ENCODE measurements at regions not wholly inside any gene's neighbourhood (a gene's known extent, or its start where the extent isn't known, plus 50 kb on each side); places are given as distances from the start of the nearest gene placed in this dataset.

DNA sequence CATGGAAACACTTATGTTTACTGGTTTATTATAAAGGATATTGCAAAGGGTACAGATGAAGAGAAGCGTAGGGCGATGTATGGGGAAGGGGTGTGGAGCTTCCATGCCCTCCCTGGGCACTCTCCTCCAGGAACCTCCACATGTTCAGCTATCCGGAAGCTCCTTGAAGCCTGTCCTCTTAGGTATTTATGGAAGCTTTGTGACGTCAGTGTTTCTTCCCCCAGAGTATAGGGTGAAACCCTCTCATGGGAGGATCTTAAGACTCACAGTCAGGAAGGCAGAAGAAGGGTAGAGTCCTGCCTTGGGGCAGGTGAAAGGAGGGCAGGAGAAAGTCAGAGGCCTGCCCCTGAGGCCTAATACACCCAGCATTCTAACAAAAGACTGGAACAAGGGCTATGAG lies 61.3 kb upstream of the CREB1 start:
- H3K36me3 ChIP-seq (ENCODE audit: control insufficient read depth, insufficient read depth, low read length) = no peaks in the 10 kb centered on the region
- no peak overlapping the region for H4K5ac ChIP-seq (ENCODE audit: low read depth, low read length)
- POLR2A ChIA-PET (ENCODE audit: unreplicated experiment) = no interaction called here
- no peak overlapping the region; the same call in 1 of the 2 replicates for H4K91ac ChIP-seq (ENCODE audit: insufficient read depth, low read depth, low read length)
- 0 out of 4 replicates have a peak overlapping the region, but pooled peaks of 1 of the 2 experiments have one; percentile 69 for H4K8ac ChIP-seq (ENCODE audit: low read depth in 2 of 2, low read length in 2 of 2)
- H3K18ac ChIP-seq (ENCODE audit: low read depth, low read length) = peak overlapping the region; percentile 30; the same call in 1 of the 2 replicates
- H3K9me3 ChIP-seq (ENCODE audit: control insufficient read depth, insufficient read depth, low read length) = no peaks in the 10 kb centered on the region
- peaks cover 6% of the 10 kb centered on the region; the same call in 1 of the 2 replicates for H3K9me1 ChIP-seq (ENCODE audit: insufficient read depth, low read length)
- no peak overlapping the region for H2AK9ac ChIP-seq (replicated peaks; ENCODE audit: low read depth, low read length, poor library complexity)
- H2BK120ac ChIP-seq (ENCODE audit: low read depth, low read length) = peak overlapping the region; percentile 78; the same call in 1 of the 2 replicates
- no peak overlapping the region for H3K56ac ChIP-seq (ENCODE audit: extremely low read depth, insufficient read depth, low read length)
- no peak for TF ChIP-seq MAFK (IDR thresholded peaks at IDR 0.05; ENCODE audit: low read depth, low read length)
- no peak for TF ChIP-seq POLR2A (IDR thresholded peaks at IDR 0.05; ENCODE audit: low read depth, low read length)
- TF ChIP-seq RAD21 (IDR thresholded peaks at IDR 0.05; ENCODE audit: low read length) = no peak
- TF ChIP-seq MAZ (IDR thresholded peaks at IDR 0.05; ENCODE audit: borderline replicate concordance, low read depth, low read length) = no peak
- TF ChIP-seq, protein P1, sequence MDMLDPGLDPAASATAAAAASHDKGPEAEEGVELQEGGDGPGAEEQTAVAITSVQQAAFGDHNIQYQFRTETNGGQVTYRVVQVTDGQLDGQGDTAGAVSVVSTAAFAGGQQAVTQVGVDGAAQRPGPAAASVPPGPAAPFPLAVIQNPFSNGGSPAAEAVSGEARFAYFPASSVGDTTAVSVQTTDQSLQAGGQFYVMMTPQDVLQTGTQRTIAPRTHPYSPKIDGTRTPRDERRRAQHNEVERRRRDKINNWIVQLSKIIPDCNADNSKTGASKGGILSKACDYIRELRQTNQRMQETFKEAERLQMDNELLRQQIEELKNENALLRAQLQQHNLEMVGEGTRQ (IDR thresholded peaks at IDR 0.05; ENCODE audit: low read depth, low read length) = no peak
- TF ChIP-seq NFE2L2 (IDR thresholded peaks at IDR 0.05; ENCODE audit: low read depth, low read length) = no peak
- TF ChIP-seq BHLHE40 (IDR thresholded peaks at IDR 0.05; ENCODE audit: low read depth, low read length) = no peak
- TF ChIP-seq CEBPB (IDR thresholded peaks at IDR 0.05; ENCODE audit: low read depth, low read length) = no peak
- no peaks in the 10 kb centered on the region for H4K20me1 ChIP-seq (ENCODE audit: insufficient read depth, low read length)
- H2BK15ac ChIP-seq (ENCODE audit: low read depth, low read length) = peak overlapping the region; percentile 98; the same call in 1 of the 3 replicates
- H3K14ac ChIP-seq (replicated peaks; ENCODE audit: low read depth, low read length) = no peak overlapping the region
- H2AK5ac ChIP-seq (ENCODE audit: low read depth, low read length) = peak overlapping the region; percentile 69
- WGBS, 2 experiments (ENCODE audit: extremely low coverage in 2 of 2, insufficient read length in 1 of 2) = no CpG with 5 or more reads among the region's 4 CpGs
- dilution Hi-C loops (cut with HindIII; ENCODE audit: low sequenced_read_pairs, unreplicated experiment) = no loop called here
- no peak for ATAC-seq (ENCODE audit: low read depth)
- H3K9ac ChIP-seq (ENCODE audit: low read depth, low read length) = no peak overlapping the region
- no peak overlapping the region for H2BK5ac ChIP-seq (ENCODE audit: low read depth, low read length, poor library complexity, severe bottlenecking)
- no peak overlapping the region; the same call in 1 of the 2 replicates for H2BK20ac ChIP-seq (ENCODE audit: low read depth, low read length)
- H3K4me1 ChIP-seq (ENCODE audit: control insufficient read depth, insufficient read depth, low read length) = peaks cover 12% of the 10 kb centered on the region
- CTCF ChIA-PET = no interaction called here
- H3K79me1 ChIP-seq (ENCODE audit: low read depth in 1 of 2, low read length in 2 of 2) = peaks cover 0 to 12% of the 10 kb centered on the region in 2 experiments; a peak in 1 of 4 replicates
- no peak overlapping the region for H3K23ac ChIP-seq (ENCODE audit: low read depth, low read length)
- in situ Hi-C loops (cut with MboI; ENCODE audit: low sequenced_read_pairs) = no loop called here
- H3K27me3 ChIP-seq (ENCODE audit: control insufficient read depth, insufficient read depth, low read length) = no peaks in the 10 kb centered on the region
- H3K4me2 ChIP-seq (ENCODE audit: low read depth, low read length) = no peak overlapping the region
- H2AFZ ChIP-seq (replicated peaks; ENCODE audit: low read length, poor library complexity) = no peak overlapping the region
- H3K4me3 ChIP-seq (ENCODE audit: insufficient read depth, low read depth, low read length) = no peak overlapping the region
- BruUV-seq (replicated peaks) = no TSS peak
- peak overlapping the region; percentile 75; the same call in 1 of the 2 replicates for H3K4ac ChIP-seq (ENCODE audit: low read depth, low read length)
- intact Hi-C loops (cut with micrococcal nuclease) = no loop called here
- H3K27ac ChIP-seq (ENCODE audit: insufficient read depth, low read length) = no peak overlapping the region
- no peak for DNase-seq

Data from IMR-90 (cell line).